B cell (primary cell): ENCODE measurements at regions not wholly inside any gene's neighbourhood (a gene's known extent, or its start where the extent isn't known, plus 50 kb on each side); places are given as distances from the start of the nearest gene placed in this dataset.

ENCODE experiments used
- ATAC-seq: fragments of 200-7000 bp; cut with Tn5 transposase; one replicate; pipeline ENCODE4 v1.10.0; 2021; ENCODE audit warnings: low read depth, mild to moderate bottlenecking, moderate number of reproducible peaks, moderate library complexity
- CTCF ChIA-PET: fragments of 350-600 bp; sonication (Branson Sonifier 250); formaldehyde crosslinking; loops from one replicate; lab custom pipeline; 2021; ENCODE audit warnings: antibody characterized with exemption, inconsistent platforms; lab: Charles Lee
- POLR2A ChIA-PET: fragments of 350-600 bp; sonication (Branson Sonifier 250); formaldehyde crosslinking; loops from one replicate; lab custom pipeline; 2021; ENCODE audit warnings: antibody characterized with exemption; lab: Charles Lee
- DNase-seq: peaks from one replicate; pipeline ENCODE4 v3.0.0; 2013
- H2AFZ ChIP-seq: 2 replicates; pipeline ENCODE4 v1.6.1; 2012; ENCODE audit warnings: mild to moderate bottlenecking, low read depth, low read length; ENCODE audit not compliant: insufficient read depth, poor library complexity, severe bottlenecking
- H3K27ac ChIP-seq, 2 donors: 1 replicate in 1 of 2; 2 replicates in 1 of 2; pipeline ENCODE4 v1.5.1; 2012 to 2013; ENCODE audit warnings: low read length in 2 of 2, mild to moderate bottlenecking in 2 of 2, moderate library complexity in 1 of 2
- H3K27me3 ChIP-seq, 4 experiments: fragments of 200-600 bp in 1 of 4; sonication (generic) in 1 of 4; replicated peaks in 1 of 4; 1 replicate in 2 of 4; 2 replicates in 2 of 4; pipeline versions ENCODE4 v1.6.1 to v1.7.0; 2013 to 2016; ENCODE audit warnings: low read length in 3 of 4, mild to moderate bottlenecking in 2 of 4, mixed read lengths in 1 of 4, moderate library complexity in 1 of 4; ENCODE audit not compliant: insufficient read depth in 4 of 4, control insufficient read depth in 3 of 4; ENCODE audit errors: control extremely low read depth in 1 of 4
- H3K36me3 ChIP-seq, 2 experiments: replicated peaks in 1 of 2; 1 replicate in 1 of 2; 2 replicates in 1 of 2; pipeline versions ENCODE4 v1.6.1 to v1.7.1; 2013; ENCODE audit warnings: low read length in 1 of 2; ENCODE audit not compliant: insufficient read depth in 2 of 2, control insufficient read depth in 1 of 2; ENCODE audit errors: control extremely low read depth in 1 of 2, extremely low read depth in 1 of 2
- H3K4me1 ChIP-seq, 2 donors: fragments of 200-600 bp in 1 of 2; sonication (generic) in 1 of 2; 1 replicate in 1 of 2; 2 replicates in 1 of 2; pipeline versions ENCODE4 v1.5.1 to v1.6.1; 2013 to 2017; ENCODE audit warnings: low read length in 2 of 2; ENCODE audit not compliant: control insufficient read depth in 2 of 2, insufficient read depth in 2 of 2
- H3K4me2 ChIP-seq: replicated peaks from 2 replicates; pipeline ENCODE3; 2012; ENCODE audit warnings: mild to moderate bottlenecking, low read depth, low read length; ENCODE audit not compliant: poor library complexity, severe bottlenecking
- H3K4me3 ChIP-seq, 5 experiments: fragments of 200-600 bp in 1 of 5; sonication (generic) in 1 of 5; 1 replicate in 3 of 5; 2 replicates in 2 of 5; pipeline versions ENCODE4 v1.5.1 to v1.7.0; 2011 to 2016; ENCODE audit warnings: low read length in 4 of 5, mild to moderate bottlenecking in 4 of 5, low read depth in 2 of 5, control low read depth in 1 of 5, moderate library complexity in 1 of 5; ENCODE audit not compliant: insufficient read depth in 1 of 5; ENCODE audit errors: control extremely low read depth in 1 of 5, extremely low read depth in 1 of 5
- H3K79me2 ChIP-seq: fragments of 200-600 bp; sonication (generic); one replicate; pipeline ENCODE4 v1.6.0; 2016; ENCODE audit warnings: low read length; ENCODE audit not compliant: control insufficient read depth, insufficient read depth
- H3K9ac ChIP-seq: fragments of 200-600 bp; sonication (generic); 2 replicates; pipeline ENCODE4 v1.6.1; 2017; ENCODE audit warnings: mild to moderate bottlenecking, low read length, moderate library complexity
- H3K9me3 ChIP-seq, 3 donors: one replicate each; pipeline versions ENCODE4 v1.6.1 to v1.7.1; 2013; ENCODE audit warnings: low read length in 2 of 3; ENCODE audit not compliant: control insufficient read depth in 2 of 3, insufficient read depth in 1 of 3; ENCODE audit errors: control extremely low read depth in 1 of 3
- H4K20me1 ChIP-seq: 2 replicates; pipeline ENCODE4 v1.6.0; 2012; ENCODE audit warnings: mild to moderate bottlenecking, low read length; ENCODE audit not compliant: insufficient read depth, control insufficient read depth, poor library complexity, severe bottlenecking
- H3K27ac Mint-ChIP-seq: one replicate; pipeline ENCODE4 v1.8.0; 2021; ENCODE audit warnings: mixed read lengths
- H3K27me3 Mint-ChIP-seq: one replicate; pipeline ENCODE4 v1.8.0; 2021; ENCODE audit warnings: mixed read lengths
- H3K4me1 Mint-ChIP-seq: one replicate; pipeline ENCODE4 v1.8.0; 2021; ENCODE audit warnings: mixed read lengths
- H3K4me3 Mint-ChIP-seq: one replicate; pipeline ENCODE4 v1.8.0; 2021; ENCODE audit warnings: mixed read lengths
- H3K9me3 Mint-ChIP-seq: one replicate; pipeline ENCODE4 v1.8.0; 2022; ENCODE audit warnings: mixed read lengths; ENCODE audit not compliant: insufficient read depth
- CTCF ChIP-seq: fragments of 200-600 bp; IDR thresholded peaks from one replicate; pipeline ENCODE4 v1.8.0; 2022; ENCODE audit warnings: antibody characterized with exemption, mild to moderate bottlenecking
- EZH2 ChIP-seq: IDR thresholded peaks from 2 replicates; pipeline ENCODE4 v1.6.1; 2012; ENCODE audit warnings: borderline replicate concordance, low read depth, mild to moderate bottlenecking, moderate library complexity, low read length; ENCODE audit not compliant: insufficient read depth, poor library complexity, severe bottlenecking
- WGBS: methylation state at CpG from one replicate; pipeline ENCODE4 v1.1.5; 2013; ENCODE audit warnings: missing lambda C conversion rate; ENCODE audit not compliant: insufficient coverage; 5-methylcytosine and 5-hydroxymethylcytosine counted together
- intact Hi-C: fragments of 100-400 bp; cut with micrococcal nuclease; formaldehyde crosslinking; loops from one replicate; pipeline ENCODE4 v1.10.0; 2022

GRCh38 chr11:23944923-23945322 lies 551.9 kb upstream of the LUZP2 start:
- POLR2A ChIA-PET = no interaction called here
- Histone ChIP-seq H3K4me2 (no peak overlapping the region), H3K4me3 (no peak overlapping the region), H3K4me1 (no peaks in the 10 kb centered on the region), H4K20me1 (no peaks in the 10 kb centered on the region), H3K9ac (no peak overlapping the region), H2AFZ (no peak overlapping the region), H3K27ac (no peak overlapping the region), H3K27me3 (no peaks in the 10 kb centered on the region), H3K79me2 (no peaks in the 10 kb centered on the region), H3K36me3 (no peaks in the 10 kb centered on the region), H3K9me3 (peaks cover 0 to 13% (median 0%) of the 10 kb centered on the region in 3 donors)
- ATAC-seq (no peak), DNase-seq (no peak)
- no CpG with 5 or more reads among the region's 2 CpGs for WGBS
- Mint-ChIP-seq H3K4me1 (no peaks in the 10 kb centered on the region), H3K27me3 (no peaks in the 10 kb centered on the region), H3K4me3 (no peak overlapping the region), H3K9me3 (peaks cover 2% of the 10 kb centered on the region), H3K27ac (no peak overlapping the region)
- no peak for TF ChIP-seq CTCF
- no peak for TF ChIP-seq EZH2
- CTCF ChIA-PET = no interaction called here
- intact Hi-C loops = no loop called here

GRCh38 chr11:23947883-23948282 lies 549.0 kb upstream of the LUZP2 start:
- TF ChIP-seq EZH2 = no peak
- TF ChIP-seq CTCF = no peak
- DNase-seq (no peak), ATAC-seq (no peak)
- Histone ChIP-seq H3K9ac (no peak overlapping the region), H3K27ac (no peak overlapping the region), H2AFZ (no peak overlapping the region), H3K4me2 (no peak overlapping the region), H3K9me3 (no peaks in the 10 kb centered on the region), H3K4me1 (no peaks in the 10 kb centered on the region), H3K79me2 (no peaks in the 10 kb centered on the region), H3K27me3 (no peaks in the 10 kb centered on the region), H4K20me1 (no peaks in the 10 kb centered on the region), H3K36me3 (no peaks in the 10 kb centered on the region), H3K4me3 (no peak overlapping the region)
- intact Hi-C loops = no loop called here
- ChIA-PET CTCF (no interaction called here), POLR2A (no interaction called here)
- H3K4me3 Mint-ChIP-seq = no peak overlapping the region
- H3K27me3 Mint-ChIP-seq = no peaks in the 10 kb centered on the region
- no peak overlapping the region for H3K27ac Mint-ChIP-seq
- no peaks in the 10 kb centered on the region for H3K4me1 Mint-ChIP-seq
- H3K9me3 Mint-ChIP-seq = no peaks in the 10 kb centered on the region
